ENCODE measurements at regions not wholly inside any gene's neighbourhood (a gene's known extent, or its start where the extent isn't known, plus 50 kb on each side); places are given as distances from the start of the nearest gene placed in this dataset.

DNA sequence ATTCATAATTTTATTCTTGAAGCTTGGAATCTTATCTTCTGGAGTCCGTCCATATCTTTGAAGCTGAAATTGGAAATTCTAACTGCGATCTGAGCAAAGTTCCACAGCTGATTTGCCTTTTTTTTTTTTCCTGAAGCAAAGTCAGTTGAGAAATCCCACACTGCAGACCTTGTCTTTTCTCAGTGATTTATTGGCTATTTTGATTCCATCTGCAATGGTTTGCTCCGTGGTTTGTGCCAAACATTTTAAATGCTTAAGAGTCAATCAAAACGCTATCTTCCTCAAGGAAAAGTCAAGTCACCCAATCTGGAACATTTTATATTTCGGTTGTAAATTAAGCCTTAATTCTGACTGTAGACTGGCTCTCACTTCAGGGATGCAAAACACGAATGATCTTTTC lies 88.2 kb upstream of the GRIK1 start:
- no peak for TF ChIP-seq FOS (IDR thresholded peaks at IDR 0.05; ENCODE audit: low read depth, low read length)
- TF ChIP-seq, protein P1, sequence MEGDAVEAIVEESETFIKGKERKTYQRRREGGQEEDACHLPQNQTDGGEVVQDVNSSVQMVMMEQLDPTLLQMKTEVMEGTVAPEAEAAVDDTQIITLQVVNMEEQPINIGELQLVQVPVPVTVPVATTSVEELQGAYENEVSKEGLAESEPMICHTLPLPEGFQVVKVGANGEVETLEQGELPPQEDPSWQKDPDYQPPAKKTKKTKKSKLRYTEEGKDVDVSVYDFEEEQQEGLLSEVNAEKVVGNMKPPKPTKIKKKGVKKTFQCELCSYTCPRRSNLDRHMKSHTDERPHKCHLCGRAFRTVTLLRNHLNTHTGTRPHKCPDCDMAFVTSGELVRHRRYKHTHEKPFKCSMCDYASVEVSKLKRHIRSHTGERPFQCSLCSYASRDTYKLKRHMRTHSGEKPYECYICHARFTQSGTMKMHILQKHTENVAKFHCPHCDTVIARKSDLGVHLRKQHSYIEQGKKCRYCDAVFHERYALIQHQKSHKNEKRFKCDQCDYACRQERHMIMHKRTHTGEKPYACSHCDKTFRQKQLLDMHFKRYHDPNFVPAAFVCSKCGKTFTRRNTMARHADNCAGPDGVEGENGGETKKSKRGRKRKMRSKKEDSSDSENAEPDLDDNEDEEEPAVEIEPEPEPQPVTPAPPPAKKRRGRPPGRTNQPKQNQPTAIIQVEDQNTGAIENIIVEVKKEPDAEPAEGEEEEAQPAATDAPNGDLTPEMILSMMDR (conservative IDR thresholded peaks at IDR 0.05; ENCODE audit: low read depth, low read length), result no peak
- TF ChIP-seq RAD21 (IDR thresholded peaks at IDR 0.05; ENCODE audit: low read length), result no peak
- no peak for TF ChIP-seq MXI1 (IDR thresholded peaks at IDR 0.05; ENCODE audit: borderline replicate concordance, low read depth, low read length)
- no peak for TF ChIP-seq MAFK (IDR thresholded peaks at IDR 0.05; ENCODE audit: low read depth, low read length)
